ENCODE measurements at regions not wholly inside any gene's neighbourhood (a gene's known extent, or its start where the extent isn't known, plus 50 kb on each side); places are given as distances from the start of the nearest gene placed in this dataset.

DNA sequence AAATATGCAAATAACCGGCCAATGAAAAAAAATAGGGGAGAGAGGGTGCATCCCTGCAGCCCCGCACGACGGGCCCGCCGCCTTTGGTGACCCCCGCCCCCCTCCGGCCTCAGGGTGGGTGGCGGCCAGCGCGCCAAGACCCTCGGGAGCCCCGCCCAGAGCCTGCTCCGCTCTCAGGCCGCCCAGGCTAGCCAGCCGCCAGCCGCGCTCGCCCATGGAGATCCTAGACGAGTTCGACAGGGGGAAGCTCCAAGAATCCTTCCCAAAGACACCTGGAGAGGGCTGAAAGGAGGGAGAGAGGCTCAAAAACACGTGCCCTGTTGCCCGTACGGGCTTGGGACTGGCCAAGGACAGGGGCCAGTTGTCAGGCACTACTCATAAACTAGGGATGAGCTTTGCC is 434.0 kb downstream of the NR2F2 start:
- Histone ChIP-seq H3K9me3 (ENCODE audit: control insufficient read depth, insufficient read depth, low read length) (no peaks in the 10 kb centered on the region), H3K9ac (ENCODE audit: low read depth, low read length) (no peak overlapping the region), H3K36me3 (ENCODE audit: control insufficient read depth, insufficient read depth, low read length) (no peaks in the 10 kb centered on the region), H3K4me3 (ENCODE audit: low read depth, low read length) (no peak overlapping the region), H3K27me3 (ENCODE audit: control insufficient read depth, insufficient read depth, low read length) (no peaks in the 10 kb centered on the region), H3K4me1 (ENCODE audit: control insufficient read depth, insufficient read depth, low read length) (no peaks in the 10 kb centered on the region)

DNA sequence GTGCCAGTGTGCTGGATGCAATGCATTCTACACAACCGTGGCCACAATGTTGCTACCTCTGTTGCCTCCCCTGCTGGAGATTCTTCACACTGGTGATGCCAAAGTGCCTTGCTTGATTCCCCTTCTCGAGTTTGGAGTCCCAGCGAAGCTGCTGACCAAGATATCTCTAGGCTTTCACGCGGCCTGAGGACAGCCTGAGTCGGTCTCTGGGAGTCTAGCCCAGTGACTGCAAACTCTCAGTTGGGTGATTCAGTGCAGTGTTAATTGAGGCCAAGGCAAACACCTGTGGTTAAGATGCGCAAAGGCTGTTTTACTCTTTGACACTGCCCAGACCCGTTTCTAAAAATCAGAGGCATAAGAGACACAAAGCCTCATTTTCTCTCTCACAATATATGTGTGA is 434.4 kb downstream of the NR2F2 start:
- H3K36me3 ChIP-seq (ENCODE audit: control insufficient read depth, insufficient read depth, low read length): no peaks in the 10 kb centered on the region
- no peak overlapping the region for H3K4me3 ChIP-seq (ENCODE audit: low read depth, low read length)
- no peaks in the 10 kb centered on the region for H3K9me3 ChIP-seq (ENCODE audit: control insufficient read depth, insufficient read depth, low read length)
- H3K9ac ChIP-seq (ENCODE audit: low read depth, low read length): no peak overlapping the region
- no peaks in the 10 kb centered on the region for H3K4me1 ChIP-seq (ENCODE audit: control insufficient read depth, insufficient read depth, low read length)
- H3K27me3 ChIP-seq (ENCODE audit: control insufficient read depth, insufficient read depth, low read length): no peaks in the 10 kb centered on the region

DNA sequence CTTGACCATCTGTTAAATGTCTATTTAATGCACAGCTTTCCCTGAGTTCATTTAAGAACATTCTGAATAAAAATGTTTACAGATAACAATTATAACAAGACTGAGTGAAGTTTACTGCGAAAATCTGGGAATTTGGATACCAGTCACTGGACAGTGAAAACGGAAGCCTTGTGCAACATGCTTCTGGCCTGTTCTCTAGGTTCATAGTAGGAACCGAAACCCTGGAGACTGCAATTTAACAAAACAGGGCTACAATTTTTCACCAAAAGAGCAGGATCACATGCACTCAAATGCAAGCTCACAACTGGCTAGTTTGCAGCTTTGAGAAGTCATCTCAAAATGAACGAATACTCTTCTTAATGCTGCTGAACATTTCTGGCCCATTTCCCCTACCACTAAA is 435.9 kb downstream of the NR2F2 start:
- Histone ChIP-seq H3K4me1 (ENCODE audit: control insufficient read depth, insufficient read depth, low read length) (no peaks in the 10 kb centered on the region), H3K4me3 (ENCODE audit: low read depth, low read length) (no peak overlapping the region), H3K36me3 (ENCODE audit: control insufficient read depth, insufficient read depth, low read length) (no peaks in the 10 kb centered on the region), H3K9ac (ENCODE audit: low read depth, low read length) (no peak overlapping the region), H3K27me3 (ENCODE audit: control insufficient read depth, insufficient read depth, low read length) (no peaks in the 10 kb centered on the region), H3K9me3 (ENCODE audit: control insufficient read depth, insufficient read depth, low read length) (no peaks in the 10 kb centered on the region)

DNA sequence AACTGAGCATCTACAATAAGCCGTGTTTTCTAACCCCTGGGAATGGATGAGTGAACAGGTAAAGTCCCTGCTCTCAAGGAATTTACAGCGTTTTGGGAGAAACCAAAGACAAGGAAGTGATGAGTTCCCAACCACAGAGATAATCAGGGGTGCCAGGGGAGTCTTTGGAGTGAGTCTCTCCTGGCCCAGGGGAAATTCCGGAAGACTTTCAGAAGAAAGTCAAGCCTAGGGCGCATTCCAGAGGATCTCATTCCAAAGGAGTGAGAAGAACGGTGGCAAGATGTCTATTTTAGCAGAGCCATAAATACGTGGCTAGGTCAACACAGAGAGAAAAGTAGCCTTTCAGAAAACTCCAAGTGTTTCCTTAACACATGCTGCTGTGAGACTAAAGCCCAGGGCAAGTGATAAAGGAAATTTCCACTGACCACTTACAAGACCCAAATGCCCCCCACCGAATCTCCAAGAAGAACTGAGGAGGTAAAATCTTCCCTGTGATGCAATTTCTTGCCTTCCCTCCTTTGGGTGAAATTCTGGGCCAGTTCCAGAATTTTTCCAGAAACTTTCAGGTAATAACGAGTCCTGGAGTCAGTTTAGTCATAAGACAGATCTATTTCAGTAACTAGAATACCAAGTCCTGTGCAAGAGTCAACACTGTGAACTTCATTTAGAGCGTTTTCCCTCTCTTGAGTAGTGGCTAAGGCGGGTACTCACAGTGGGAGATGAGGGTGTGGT is 437.4 kb downstream of the NR2F2 start:
- no peaks in the 10 kb centered on the region for H3K36me3 ChIP-seq (ENCODE audit: control insufficient read depth, insufficient read depth, low read length)
- no peaks in the 10 kb centered on the region for H3K4me1 ChIP-seq (ENCODE audit: control insufficient read depth, insufficient read depth, low read length)
- no peak overlapping the region for H3K4me3 ChIP-seq (ENCODE audit: low read depth, low read length)
- H3K9ac ChIP-seq (ENCODE audit: low read depth, low read length): no peak overlapping the region
- no peaks in the 10 kb centered on the region for H3K27me3 ChIP-seq (ENCODE audit: control insufficient read depth, insufficient read depth, low read length)
- H3K9me3 ChIP-seq (ENCODE audit: control insufficient read depth, insufficient read depth, low read length): no peaks in the 10 kb centered on the region

DNA sequence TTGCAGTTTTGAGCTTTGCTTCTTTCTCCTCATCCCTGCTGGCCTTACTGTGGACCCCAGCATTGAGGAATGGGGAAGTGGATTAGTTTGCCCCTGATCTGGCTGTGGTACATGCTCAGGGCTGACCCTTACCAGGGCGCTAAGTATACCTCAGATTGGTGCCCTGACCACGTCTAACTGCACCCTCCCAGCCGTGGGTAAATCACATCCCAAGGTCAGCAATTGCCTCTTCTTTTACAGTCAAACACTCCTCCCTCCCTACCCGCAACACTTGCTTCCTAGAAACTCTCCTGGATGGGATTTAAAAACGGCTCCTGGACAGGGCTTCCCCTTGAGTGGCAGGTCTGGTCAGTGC is 437.9 kb downstream of the NR2F2 start:
- no peaks in the 10 kb centered on the region for H3K27me3 ChIP-seq (ENCODE audit: control insufficient read depth, insufficient read depth, low read length)
- no peaks in the 10 kb centered on the region for H3K36me3 ChIP-seq (ENCODE audit: control insufficient read depth, insufficient read depth, low read length)
- H3K9me3 ChIP-seq (ENCODE audit: control insufficient read depth, insufficient read depth, low read length): no peaks in the 10 kb centered on the region
- H3K9ac ChIP-seq (ENCODE audit: low read depth, low read length): no peak overlapping the region
- no peak overlapping the region for H3K4me3 ChIP-seq (ENCODE audit: low read depth, low read length)
- H3K4me1 ChIP-seq (ENCODE audit: control insufficient read depth, insufficient read depth, low read length): no peaks in the 10 kb centered on the region

DNA sequence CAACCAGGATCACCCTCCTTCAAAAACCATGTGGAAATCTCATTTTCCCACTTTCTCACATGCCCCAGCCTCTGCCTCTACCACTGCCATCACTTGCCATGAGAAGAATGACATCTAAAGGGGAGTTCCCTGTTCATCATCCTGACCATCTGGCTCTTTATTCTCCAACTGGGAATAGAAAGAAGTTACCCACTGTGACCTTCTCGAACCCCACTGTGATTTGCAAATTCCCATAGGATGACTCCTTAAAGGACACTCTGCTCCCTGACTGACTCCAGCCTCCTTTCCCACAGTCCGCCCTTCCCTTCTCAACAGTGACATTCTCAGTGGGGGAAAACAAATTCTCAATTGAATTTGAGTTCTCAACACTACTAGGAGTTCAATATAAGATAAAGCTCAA is 440.5 kb downstream of the NR2F2 start:
- H3K4me1 ChIP-seq (ENCODE audit: control insufficient read depth, insufficient read depth, low read length): no peaks in the 10 kb centered on the region
- H3K4me3 ChIP-seq (ENCODE audit: low read depth, low read length): no peak overlapping the region
- no peaks in the 10 kb centered on the region for H3K27me3 ChIP-seq (ENCODE audit: control insufficient read depth, insufficient read depth, low read length)
- H3K9me3 ChIP-seq (ENCODE audit: control insufficient read depth, insufficient read depth, low read length): no peaks in the 10 kb centered on the region
- no peak overlapping the region for H3K9ac ChIP-seq (ENCODE audit: low read depth, low read length)
- no peaks in the 10 kb centered on the region for H3K36me3 ChIP-seq (ENCODE audit: control insufficient read depth, insufficient read depth, low read length)

DNA sequence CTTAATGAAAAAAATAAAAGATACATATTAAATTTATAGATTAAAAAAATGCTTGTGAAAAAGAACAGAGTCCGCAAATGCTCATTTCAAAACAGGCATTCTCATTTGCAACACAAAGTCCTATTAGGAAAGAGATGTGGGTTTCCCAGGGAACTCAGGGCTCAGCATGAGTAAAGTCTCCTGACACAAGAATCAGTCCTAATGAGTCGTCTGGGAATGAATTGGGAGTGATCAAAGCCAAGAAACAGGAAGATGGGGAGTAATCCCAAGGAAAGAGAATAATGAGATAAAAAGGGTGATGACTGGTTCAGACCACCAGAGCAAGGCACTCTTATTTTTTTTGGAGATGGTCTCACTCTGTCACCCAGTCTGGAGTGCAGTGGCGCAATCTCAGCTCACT is 443.7 kb downstream of the NR2F2 start:
- no peaks in the 10 kb centered on the region for H3K36me3 ChIP-seq (ENCODE audit: control insufficient read depth, insufficient read depth, low read length)
- H3K9me3 ChIP-seq (ENCODE audit: control insufficient read depth, insufficient read depth, low read length): no peaks in the 10 kb centered on the region
- no peak overlapping the region for H3K9ac ChIP-seq (ENCODE audit: low read depth, low read length)
- H3K4me3 ChIP-seq (ENCODE audit: low read depth, low read length): no peak overlapping the region
- no peaks in the 10 kb centered on the region for H3K27me3 ChIP-seq (ENCODE audit: control insufficient read depth, insufficient read depth, low read length)
- H3K4me1 ChIP-seq (ENCODE audit: control insufficient read depth, insufficient read depth, low read length): no peaks in the 10 kb centered on the region

DNA sequence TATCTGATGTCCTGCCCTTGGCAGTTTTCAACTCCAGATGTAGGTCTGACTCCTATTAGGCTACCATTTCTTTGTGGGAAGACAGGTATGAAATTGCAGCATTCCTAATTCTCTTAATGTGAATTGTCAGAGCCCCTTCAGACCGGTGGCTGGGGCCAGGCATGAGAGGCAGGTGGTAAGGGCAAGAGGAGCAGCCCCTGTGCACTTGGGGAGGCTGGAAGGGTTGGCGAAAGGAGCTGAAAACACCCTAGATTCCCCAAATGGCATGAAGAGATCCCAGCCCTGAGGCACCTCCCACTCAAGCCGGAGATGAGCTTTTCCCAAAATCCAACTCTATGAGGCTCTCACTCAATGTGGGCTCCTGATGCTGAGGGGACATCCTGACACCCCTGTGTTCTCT is 453.2 kb downstream of the NR2F2 start:
- Histone ChIP-seq H3K9ac (ENCODE audit: low read depth, low read length) (no peak overlapping the region), H3K4me1 (ENCODE audit: control insufficient read depth, insufficient read depth, low read length) (no peaks in the 10 kb centered on the region), H3K36me3 (ENCODE audit: control insufficient read depth, insufficient read depth, low read length) (no peaks in the 10 kb centered on the region), H3K27me3 (ENCODE audit: control insufficient read depth, insufficient read depth, low read length) (no peaks in the 10 kb centered on the region), H3K9me3 (ENCODE audit: control insufficient read depth, insufficient read depth, low read length) (no peaks in the 10 kb centered on the region), H3K4me3 (ENCODE audit: low read depth, low read length) (no peak overlapping the region)

DNA sequence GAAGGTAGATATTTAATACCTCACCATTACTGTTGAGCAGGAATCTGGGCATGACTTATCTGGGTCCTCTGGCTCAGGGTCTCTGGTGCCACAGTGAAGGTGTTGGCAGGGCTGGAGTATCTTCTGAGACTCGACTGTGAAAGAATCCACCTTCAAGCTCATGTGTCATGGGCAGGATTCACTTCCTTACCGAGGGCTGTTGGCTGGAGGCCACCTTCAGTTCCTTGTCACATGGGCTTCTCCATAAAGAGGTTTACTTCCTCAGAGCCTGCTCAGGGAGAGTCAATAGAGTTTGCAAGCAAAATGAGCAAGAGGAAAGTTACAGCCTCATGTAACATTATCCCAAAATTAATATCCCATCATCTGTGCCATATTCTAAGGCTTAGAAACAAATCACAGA is 459.5 kb downstream of the NR2F2 start:
- Histone ChIP-seq H3K9ac (ENCODE audit: low read depth, low read length) (no peak overlapping the region), H3K4me3 (ENCODE audit: low read depth, low read length) (no peak overlapping the region), H3K36me3 (ENCODE audit: control insufficient read depth, insufficient read depth, low read length) (no peaks in the 10 kb centered on the region), H3K9me3 (ENCODE audit: control insufficient read depth, insufficient read depth, low read length) (no peaks in the 10 kb centered on the region), H3K27me3 (ENCODE audit: control insufficient read depth, insufficient read depth, low read length) (no peaks in the 10 kb centered on the region), H3K4me1 (ENCODE audit: control insufficient read depth, insufficient read depth, low read length) (no peaks in the 10 kb centered on the region)

DNA sequence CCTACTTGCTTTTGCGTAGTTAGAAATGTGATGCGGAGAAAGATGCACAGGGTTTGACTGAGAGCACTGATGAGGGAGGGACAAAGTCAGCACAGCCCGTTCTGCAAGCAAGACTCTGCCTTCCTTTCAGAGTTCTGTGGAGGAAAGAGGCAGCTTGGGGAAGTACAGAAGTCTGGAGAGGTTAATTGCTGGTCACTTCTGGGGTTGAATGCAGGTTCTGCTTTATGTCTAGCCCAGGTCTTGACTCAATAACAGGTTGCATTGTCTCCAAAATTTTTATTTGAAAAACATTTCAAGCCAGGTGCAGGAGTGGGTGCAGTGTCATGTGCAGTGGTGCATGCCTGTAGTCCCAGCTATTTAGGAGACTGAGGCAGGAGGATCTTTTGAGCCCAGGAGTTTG is 461.7 kb downstream of the NR2F2 start:
- Histone ChIP-seq H3K9me3 (ENCODE audit: control insufficient read depth, insufficient read depth, low read length) (no peaks in the 10 kb centered on the region), H3K36me3 (ENCODE audit: control insufficient read depth, insufficient read depth, low read length) (no peaks in the 10 kb centered on the region), H3K9ac (ENCODE audit: low read depth, low read length) (no peak overlapping the region), H3K4me3 (ENCODE audit: low read depth, low read length) (no peak overlapping the region), H3K4me1 (ENCODE audit: control insufficient read depth, insufficient read depth, low read length) (no peaks in the 10 kb centered on the region), H3K27me3 (ENCODE audit: control insufficient read depth, insufficient read depth, low read length) (no peaks in the 10 kb centered on the region)

DNA sequence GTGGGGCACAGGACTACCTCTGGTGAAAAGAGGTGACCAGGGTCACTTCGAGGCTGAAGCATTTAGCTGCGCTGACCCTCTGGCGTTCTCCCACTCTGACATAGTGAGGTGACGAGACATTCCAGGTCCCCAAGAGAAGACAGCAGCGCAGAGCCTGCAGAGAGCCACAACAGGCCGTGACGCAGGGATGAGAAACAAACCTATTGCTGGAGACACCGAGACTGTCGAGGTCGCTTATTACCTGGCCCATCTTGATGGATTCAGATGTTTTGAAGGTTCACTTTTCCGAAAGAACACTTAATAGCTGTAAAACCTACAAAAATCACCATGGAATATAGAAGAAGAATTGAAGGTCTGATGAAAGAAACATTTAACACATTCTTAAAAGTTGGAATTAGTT is 466.3 kb downstream of the NR2F2 start:
- no peaks in the 10 kb centered on the region for H3K4me1 ChIP-seq (ENCODE audit: control insufficient read depth, insufficient read depth, low read length)

DNA sequence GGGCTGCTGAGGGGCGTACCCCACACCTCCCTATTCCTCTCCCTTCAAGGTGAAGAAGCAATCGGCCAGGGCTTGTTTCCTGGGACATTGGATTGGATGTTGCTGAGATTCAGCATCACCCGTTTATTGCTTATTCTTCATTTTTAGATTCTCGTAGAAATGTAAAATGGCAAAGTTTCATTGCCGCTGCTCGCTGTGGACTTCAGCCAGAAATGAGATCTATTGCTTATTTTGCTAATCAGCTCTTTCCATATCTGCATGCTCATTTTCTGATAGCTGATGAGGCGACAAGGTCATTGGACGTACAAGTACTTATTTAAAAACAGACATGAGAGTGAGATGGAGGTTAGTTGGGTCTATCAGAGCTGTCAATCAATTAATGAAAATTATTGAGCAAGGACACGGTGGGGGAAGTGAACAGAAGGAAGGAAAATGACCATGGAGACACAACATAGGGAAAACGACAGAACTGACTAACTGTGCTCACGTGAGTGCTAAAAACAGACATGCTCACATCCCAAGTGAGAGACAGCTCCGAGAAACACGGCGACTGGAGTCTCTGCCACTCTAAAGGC is 471.2 kb downstream of the NR2F2 start:
- no peak overlapping the region for H3K9ac ChIP-seq (ENCODE audit: low read depth, low read length)
- H3K27me3 ChIP-seq (ENCODE audit: control insufficient read depth, insufficient read depth, low read length): no peaks in the 10 kb centered on the region
- H3K4me1 ChIP-seq (ENCODE audit: control insufficient read depth, insufficient read depth, low read length): no peaks in the 10 kb centered on the region
- H3K36me3 ChIP-seq (ENCODE audit: control insufficient read depth, insufficient read depth, low read length): no peaks in the 10 kb centered on the region
- no peaks in the 10 kb centered on the region for H3K9me3 ChIP-seq (ENCODE audit: control insufficient read depth, insufficient read depth, low read length)
- H3K4me3 ChIP-seq (ENCODE audit: low read depth, low read length): no peak overlapping the region

More for the DNA sequence above, 466.3 kb downstream of the NR2F2 start:
- Histone ChIP-seq H3K36me3 (ENCODE audit: control insufficient read depth, insufficient read depth, low read length) (no peaks in the 10 kb centered on the region), H3K9ac (ENCODE audit: low read depth, low read length) (no peak overlapping the region), H3K9me3 (ENCODE audit: control insufficient read depth, insufficient read depth, low read length) (no peaks in the 10 kb centered on the region), H3K27me3 (ENCODE audit: control insufficient read depth, insufficient read depth, low read length) (no peaks in the 10 kb centered on the region), H3K4me3 (ENCODE audit: low read depth, low read length) (no peak overlapping the region)
